Lower leg skin (tissue), 3 donors: ENCODE measurements at regions not wholly inside any gene's neighbourhood (a gene's known extent, or its start where the extent isn't known, plus 50 kb on each side); places are given as distances from the start of the nearest gene placed in this dataset.

Source experiments
- CTCF ChIP-seq, 3 donors: fragments of 450-650 bp; IDR thresholded peaks; one replicate each; pipeline ENCODE4 v1.5.1; 2016; ENCODE audit warnings: antibody characterized with exemption in 3 of 3, mild to moderate bottlenecking in 3 of 3, moderate library complexity in 2 of 3
- POLR2A ChIP-seq, 2 donors: fragments of 450-650 bp; IDR thresholded peaks; one replicate each; pipeline ENCODE4 v1.6.1; 2016 to 2017; ENCODE audit warnings: antibody characterized with exemption in 2 of 2, mild to moderate bottlenecking in 1 of 2, moderate library complexity in 1 of 2

GRCh38 chr9:108744641-108745040 is 111.1 kb downstream of the ACTL7B start:
- TF ChIP-seq POLR2A (IDR thresholded peaks at IDR 0.05), result no peak
- no peak for TF ChIP-seq CTCF (IDR thresholded peaks at IDR 0.05)
